ENCODE measurements at regions not wholly inside any gene's neighbourhood (a gene's known extent, or its start where the extent isn't known, plus 50 kb on each side); places are given as distances from the start of the nearest gene placed in this dataset.

DNA sequence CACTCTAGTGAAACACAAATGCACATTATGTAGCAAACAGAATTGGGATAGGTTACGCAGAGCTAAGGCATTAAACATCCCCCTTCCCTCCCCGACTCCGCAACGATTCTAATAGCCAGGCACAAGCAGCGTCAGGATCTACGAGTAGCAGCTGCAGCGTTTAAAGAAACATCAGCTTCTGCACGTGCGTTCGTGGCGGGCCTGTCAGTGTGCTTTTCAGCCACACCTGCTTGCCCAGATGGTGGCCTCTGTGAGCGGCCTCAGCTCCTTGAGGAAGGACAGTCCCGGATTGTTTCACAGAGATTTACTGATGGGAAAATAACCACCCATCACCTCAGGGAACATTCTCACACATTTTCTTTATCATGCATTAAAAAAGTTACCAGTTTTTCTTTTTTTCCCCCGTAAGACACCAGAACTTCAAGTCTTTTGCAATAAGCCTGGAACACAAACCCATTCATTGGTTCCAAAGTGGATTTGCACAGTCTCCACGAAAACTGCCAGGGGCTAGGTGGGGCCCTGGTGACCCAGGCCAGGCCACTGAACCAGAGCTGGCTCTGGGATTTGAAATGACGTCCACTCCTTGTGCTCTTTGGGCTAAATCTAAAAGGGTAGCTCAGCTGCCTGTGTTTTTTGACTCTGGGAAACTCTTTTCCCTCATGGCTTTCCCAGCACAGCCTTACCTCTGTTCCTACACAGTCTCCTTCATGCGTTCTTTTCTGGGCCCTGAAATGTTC, 325.5 kb downstream of the KCNRG start:
- no peak overlapping the region for H3K4me3 Mint-ChIP-seq (ENCODE audit: unreplicated experiment)
- H3K27ac Mint-ChIP-seq (ENCODE audit: low read depth, unreplicated experiment): no peak overlapping the region
- H3K27me3 Mint-ChIP-seq (ENCODE audit: insufficient read depth, unreplicated experiment): no peaks in the 10 kb centered on the region
- H3K4me1 Mint-ChIP-seq (ENCODE audit: insufficient read depth, unreplicated experiment): peaks cover 5% of the 10 kb centered on the region
- no peaks in the 10 kb centered on the region for H3K36me3 Mint-ChIP-seq (ENCODE audit: insufficient read depth, unreplicated experiment)
- ChIA-PET CTCF (no interaction called here), POLR2A (no interaction called here)
- DNase-seq (ENCODE audit: unreplicated experiment): no peak
- intact Hi-C loops (cut with micrococcal nuclease): no loop called here
- no peaks in the 10 kb centered on the region for H3K9me3 Mint-ChIP-seq (ENCODE audit: unreplicated experiment)
- TF ChIP-seq, protein P1, sequence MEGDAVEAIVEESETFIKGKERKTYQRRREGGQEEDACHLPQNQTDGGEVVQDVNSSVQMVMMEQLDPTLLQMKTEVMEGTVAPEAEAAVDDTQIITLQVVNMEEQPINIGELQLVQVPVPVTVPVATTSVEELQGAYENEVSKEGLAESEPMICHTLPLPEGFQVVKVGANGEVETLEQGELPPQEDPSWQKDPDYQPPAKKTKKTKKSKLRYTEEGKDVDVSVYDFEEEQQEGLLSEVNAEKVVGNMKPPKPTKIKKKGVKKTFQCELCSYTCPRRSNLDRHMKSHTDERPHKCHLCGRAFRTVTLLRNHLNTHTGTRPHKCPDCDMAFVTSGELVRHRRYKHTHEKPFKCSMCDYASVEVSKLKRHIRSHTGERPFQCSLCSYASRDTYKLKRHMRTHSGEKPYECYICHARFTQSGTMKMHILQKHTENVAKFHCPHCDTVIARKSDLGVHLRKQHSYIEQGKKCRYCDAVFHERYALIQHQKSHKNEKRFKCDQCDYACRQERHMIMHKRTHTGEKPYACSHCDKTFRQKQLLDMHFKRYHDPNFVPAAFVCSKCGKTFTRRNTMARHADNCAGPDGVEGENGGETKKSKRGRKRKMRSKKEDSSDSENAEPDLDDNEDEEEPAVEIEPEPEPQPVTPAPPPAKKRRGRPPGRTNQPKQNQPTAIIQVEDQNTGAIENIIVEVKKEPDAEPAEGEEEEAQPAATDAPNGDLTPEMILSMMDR (IDR thresholded peaks at IDR 0.05; ENCODE audit: unreplicated experiment): no peak
- BruUV-seq (replicated peaks): no TSS peak

DNA sequence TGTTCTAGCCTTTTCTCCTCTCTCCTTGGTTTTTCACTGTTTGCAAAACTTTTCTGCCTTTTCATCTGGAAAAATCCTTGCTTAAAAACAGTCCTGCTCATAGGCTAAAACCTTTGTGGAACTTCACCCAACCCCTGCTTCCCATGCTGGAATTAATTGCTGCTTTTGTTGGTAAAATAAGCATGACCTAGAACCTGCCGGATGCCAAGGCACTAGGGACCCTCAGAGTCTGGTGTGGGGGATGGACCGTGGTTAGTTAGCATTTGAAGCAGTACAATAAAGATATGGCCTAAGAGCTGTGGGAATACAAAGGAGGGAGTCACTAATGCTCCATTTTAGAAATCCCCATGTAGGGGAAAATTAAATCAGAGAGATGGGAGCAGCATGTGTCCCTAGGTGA, 326.3 kb downstream of the KCNRG start:
- Mint-ChIP-seq H3K4me3 (ENCODE audit: unreplicated experiment) (no peak overlapping the region), H3K27ac (ENCODE audit: low read depth, unreplicated experiment) (no peak overlapping the region), H3K4me1 (ENCODE audit: insufficient read depth, unreplicated experiment) (peaks cover 5% of the 10 kb centered on the region), H3K36me3 (ENCODE audit: insufficient read depth, unreplicated experiment) (no peaks in the 10 kb centered on the region), H3K9me3 (ENCODE audit: unreplicated experiment) (no peaks in the 10 kb centered on the region), H3K27me3 (ENCODE audit: insufficient read depth, unreplicated experiment) (no peaks in the 10 kb centered on the region)
- no TSS peak for BruUV-seq (replicated peaks)
- TF ChIP-seq, protein P1 (IDR thresholded peaks at IDR 0.05; ENCODE audit: unreplicated experiment): no peak
- POLR2A ChIA-PET: no interaction called here
- CTCF ChIA-PET: no interaction called here
- intact Hi-C loops (cut with micrococcal nuclease): no loop called here
- no peak for DNase-seq (ENCODE audit: unreplicated experiment)

DNA sequence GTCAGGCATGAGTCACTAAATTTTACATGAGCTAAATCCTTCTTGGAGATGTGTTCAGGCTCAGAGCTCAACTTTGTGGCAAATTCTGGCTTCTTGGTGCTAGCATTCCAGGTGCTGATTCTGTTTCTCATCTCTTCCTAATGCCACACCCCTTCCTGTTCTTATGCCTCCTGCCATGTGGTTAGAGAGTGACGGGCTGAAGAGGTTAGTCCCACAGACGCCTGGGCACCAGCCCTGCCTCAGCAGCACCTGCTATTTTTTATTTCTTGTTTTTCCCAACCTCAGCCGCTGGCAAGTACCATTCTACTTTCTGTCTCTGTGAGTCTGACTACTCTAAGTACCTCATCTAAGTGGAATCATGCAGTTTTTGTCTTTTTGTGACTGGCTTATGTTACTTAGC, 329.5 kb downstream of the KCNRG start:
- Mint-ChIP-seq H3K27ac (ENCODE audit: low read depth, unreplicated experiment) (no peak overlapping the region), H3K27me3 (ENCODE audit: insufficient read depth, unreplicated experiment) (no peaks in the 10 kb centered on the region), H3K36me3 (ENCODE audit: insufficient read depth, unreplicated experiment) (no peaks in the 10 kb centered on the region), H3K9me3 (ENCODE audit: unreplicated experiment) (no peaks in the 10 kb centered on the region), H3K4me3 (ENCODE audit: unreplicated experiment) (no peak overlapping the region), H3K4me1 (ENCODE audit: insufficient read depth, unreplicated experiment) (peaks cover 5% of the 10 kb centered on the region)
- ChIA-PET POLR2A (interaction anchor here (0.6 to 1.2 kb wide), 2 partner anchors 12 to 267 kb away, joined by 4 to 5 read pairs; no protein-coding TSS in a partner anchor), CTCF (interaction anchor here (0.6 kb wide), 2 partner anchors 27 to 82 kb away, joined by 3 to 4 read pairs; no protein-coding TSS in a partner anchor)
- no peak for DNase-seq (ENCODE audit: unreplicated experiment)
- TF ChIP-seq, protein P1 (IDR thresholded peaks at IDR 0.05; ENCODE audit: unreplicated experiment): no peak
- intact Hi-C loops (cut with micrococcal nuclease): no loop called here
- BruUV-seq (replicated peaks): no TSS peak

DNA sequence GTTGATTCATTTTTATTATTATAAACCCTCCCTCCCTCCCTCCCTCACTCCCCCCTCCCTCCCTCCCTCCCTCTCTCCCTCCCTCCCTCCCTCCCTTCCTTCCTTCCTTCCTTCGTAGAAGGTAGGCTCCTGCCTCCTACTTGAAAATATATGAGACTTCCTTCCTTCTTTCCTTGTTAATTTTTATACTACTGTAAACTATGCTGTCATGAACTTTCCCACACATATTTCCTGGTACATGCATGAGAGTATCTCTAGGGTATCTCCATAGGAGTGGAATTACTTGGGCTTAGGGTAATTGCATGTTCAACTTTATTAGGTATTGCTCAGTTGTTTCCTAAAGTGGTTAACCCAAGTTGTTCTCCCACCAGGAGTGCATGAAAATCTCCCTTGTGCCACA, 330.6 kb downstream of the KCNRG start:
- peaks cover 5% of the 10 kb centered on the region for H3K4me1 Mint-ChIP-seq (ENCODE audit: insufficient read depth, unreplicated experiment)
- intact Hi-C loops (cut with micrococcal nuclease): no loop called here

More for the DNA sequence above, 330.6 kb downstream of the KCNRG start:
- DNase-seq (ENCODE audit: unreplicated experiment): no peak
- Mint-ChIP-seq H3K36me3 (ENCODE audit: insufficient read depth, unreplicated experiment) (no peaks in the 10 kb centered on the region), H3K27me3 (ENCODE audit: insufficient read depth, unreplicated experiment) (no peaks in the 10 kb centered on the region), H3K27ac (ENCODE audit: low read depth, unreplicated experiment) (no peak overlapping the region), H3K9me3 (ENCODE audit: unreplicated experiment) (no peaks in the 10 kb centered on the region), H3K4me3 (ENCODE audit: unreplicated experiment) (no peak overlapping the region)
- ChIA-PET POLR2A (interaction anchor here (0.7 kb wide), 1 partner anchor 42 kb away, joined by 3 read pairs; no protein-coding TSS in a partner anchor), CTCF (interaction anchor here (0.7 kb wide), 1 partner anchor 14 kb away, joined by 3 read pairs; no protein-coding TSS in a partner anchor)
- no TSS peak for BruUV-seq (replicated peaks)
- TF ChIP-seq, protein P1 (IDR thresholded peaks at IDR 0.05; ENCODE audit: unreplicated experiment): no peak
